ENCODE measurements at regions not wholly inside any gene's neighbourhood (a gene's known extent, or its start where the extent isn't known, plus 50 kb on each side); places are given as distances from the start of the nearest gene placed in this dataset.

DNA sequence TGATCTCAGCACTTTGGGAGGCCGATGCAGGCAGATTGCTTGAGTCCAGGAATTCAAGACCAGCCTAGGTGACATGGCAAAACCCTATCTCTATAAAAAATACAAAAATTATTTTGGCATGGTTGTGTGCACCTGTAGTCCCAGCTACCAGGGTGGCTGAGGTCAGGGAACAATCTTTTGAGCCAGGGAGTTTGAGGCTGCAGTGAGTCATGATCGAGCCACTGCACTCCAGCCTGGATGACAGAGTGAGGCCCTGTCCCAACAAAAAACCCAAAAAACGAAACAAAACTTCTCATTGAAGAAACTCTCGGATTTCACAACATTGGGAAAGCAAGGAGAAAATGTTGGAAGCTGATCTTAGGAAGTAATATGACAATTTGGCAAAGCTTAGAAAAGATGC, 317.3 kb upstream of the MGAT5 start:
- TF ChIP-seq TARDBP (IDR thresholded peaks at IDR 0.05): no peak
- TF ChIP-seq FOXA1 (IDR thresholded peaks at IDR 0.05): no peak
- no peak for TF ChIP-seq FOXM1 (IDR thresholded peaks at IDR 0.05; ENCODE audit: borderline replicate concordance)
- TF ChIP-seq PKNOX1 (IDR thresholded peaks at IDR 0.05): no peak
- no peak for TF ChIP-seq ARNT (IDR thresholded peaks at IDR 0.05)
